ENCODE measurements at regions not wholly inside any gene's neighbourhood (a gene's known extent, or its start where the extent isn't known, plus 50 kb on each side); places are given as distances from the start of the nearest gene placed in this dataset.

- no peak for DNase-seq (ENCODE audit: extremely low read depth, low read depth)
- TF ChIP-seq CTCF (IDR thresholded peaks at IDR 0.05; ENCODE audit: low read depth, low read length): no peak
Measured at GRCh38 chr2:56801214-56801613, 617.4 kb downstream of the CCDC85A start.

- no peak for DNase-seq (ENCODE audit: extremely low read depth, low read depth)
- no peak for TF ChIP-seq CTCF (IDR thresholded peaks at IDR 0.05; ENCODE audit: low read depth, low read length)
Measured at GRCh38 chr2:56801770-56802169, 618.0 kb downstream of the CCDC85A start.

- no peak for TF ChIP-seq CTCF (IDR thresholded peaks at IDR 0.05; ENCODE audit: low read depth, low read length)
- no peak for DNase-seq (ENCODE audit: extremely low read depth, low read depth)
Measured at GRCh38 chr2:56803596-56803995, 619.8 kb downstream of the CCDC85A start.

GRCh38 chr2:56806924-56807323 lies 623.1 kb downstream of the CCDC85A start:
- no peak for TF ChIP-seq CTCF (IDR thresholded peaks at IDR 0.05; ENCODE audit: low read depth, low read length)
- DNase-seq (ENCODE audit: extremely low read depth, low read depth): no peak

- DNase-seq (ENCODE audit: extremely low read depth, low read depth): no peak
- no peak for TF ChIP-seq CTCF (IDR thresholded peaks at IDR 0.05; ENCODE audit: low read depth, low read length)
Measured at GRCh38 chr2:56807861-56808260, 624.1 kb downstream of the CCDC85A start.

GRCh38 chr2:56811401-56811800 lies 627.6 kb downstream of the CCDC85A start:
- DNase-seq (ENCODE audit: extremely low read depth, low read depth): no peak
- TF ChIP-seq CTCF (IDR thresholded peaks at IDR 0.05; ENCODE audit: low read depth, low read length): no peak

GRCh38 chr2:56812432-56812831 lies 628.6 kb downstream of the CCDC85A start:
- TF ChIP-seq CTCF (IDR thresholded peaks at IDR 0.05; ENCODE audit: low read depth, low read length): no peak

More at GRCh38 chr2:56812432-56812831, 628.6 kb downstream of the CCDC85A start:
- DNase-seq (ENCODE audit: extremely low read depth, low read depth): no peak

All from AG09319 (cell line).